Neural cell (in vitro differentiated cells): ENCODE measurements at regions not wholly inside any gene's neighbourhood (a gene's known extent, or its start where the extent isn't known, plus 50 kb on each side); places are given as distances from the start of the nearest gene placed in this dataset.

Experiments
- H2AFZ ChIP-seq: fragments of 200-600, 300-800 bp; sonication (generic), shearing (Covaris generic); 2 replicates; pipeline ENCODE4 v1.6.0; 2014; ENCODE audit warnings: low read depth, mild to moderate bottlenecking, antibody characterized with exemption, low read length, moderate library complexity
- H3F3A ChIP-seq: fragments of 200-600 bp; shearing (Covaris generic); 2 replicates; pipeline ENCODE4 v1.6.1; 2016; ENCODE audit warnings: mild to moderate bottlenecking, moderate library complexity, mixed read lengths, antibody characterized with exemption, low read length; ENCODE audit not compliant: insufficient read depth, poor library complexity, severe bottlenecking
- H3K27ac ChIP-seq: fragments of 200-600, 300-800 bp; sonication (generic), shearing (Covaris generic); 2 replicates; pipeline ENCODE4 v1.5.1; 2014; ENCODE audit warnings: mild to moderate bottlenecking, low read length, moderate library complexity
- H3K27me3 ChIP-seq: fragments of 300-800, 200-600 bp; sonication (generic), shearing (Covaris generic); 2 replicates; pipeline ENCODE4 v1.6.0; 2014; ENCODE audit warnings: mild to moderate bottlenecking, low read depth, low read length, moderate library complexity; ENCODE audit not compliant: insufficient read depth
- H3K36me3 ChIP-seq: fragments of 300-800, 200-600 bp; sonication (generic), shearing (Covaris generic); 2 replicates; pipeline ENCODE4 v1.5.1; 2014; ENCODE audit warnings: mild to moderate bottlenecking, antibody characterized with exemption, low read length, moderate library complexity; ENCODE audit not compliant: insufficient read depth
- H3K4me2 ChIP-seq: fragments of 300-800, 200-600 bp; sonication (generic), shearing (Covaris generic); 2 replicates; pipeline ENCODE4 v1.6.0; 2014; ENCODE audit warnings: mild to moderate bottlenecking, low read length
- H3K4me3 ChIP-seq: fragments of 300-800, 200-600 bp; sonication (generic), shearing (Covaris generic); 2 replicates; pipeline ENCODE4 v1.5.1; 2014; ENCODE audit warnings: mild to moderate bottlenecking, low read length, moderate library complexity
- H3K79me2 ChIP-seq: fragments of 200-600 bp; shearing (Covaris generic); replicated peaks from 2 replicates; pipeline ENCODE4 v1.6.0; 2014; ENCODE audit warnings: mild to moderate bottlenecking, low read length, moderate library complexity; ENCODE audit not compliant: insufficient read depth
- H3K9ac ChIP-seq: fragments of 300-800, 200-600 bp; sonication (generic), shearing (Covaris generic); 2 replicates; pipeline ENCODE4 v1.6.1; 2016; ENCODE audit warnings: mild to moderate bottlenecking, low read length, mixed read lengths
- H3K9me2 ChIP-seq: fragments of 200-600 bp; shearing (Covaris generic); 2 replicates; pipeline ENCODE4 v1.6.1; 2016; ENCODE audit warnings: mild to moderate bottlenecking, low read length, mixed read lengths; ENCODE audit not compliant: insufficient read depth
- H3K9me3 ChIP-seq: fragments of 200-600, 300-800 bp; sonication (generic), shearing (Covaris generic); 2 replicates; pipeline ENCODE4 v1.6.1; 2016; ENCODE audit warnings: mild to moderate bottlenecking, mixed run types, low read length, moderate library complexity, mixed read lengths
- H4K20me1 ChIP-seq: fragments of 200-600 bp; shearing (Covaris generic); 2 replicates; pipeline ENCODE4 v1.6.1; 2016; ENCODE audit warnings: mild to moderate bottlenecking, mixed run types; ENCODE audit not compliant: insufficient read depth
- EP300 ChIP-seq: fragments of 450-650 bp; conservative IDR thresholded peaks from 2 replicates; pipeline ENCODE4 v1.6.1; 2014; ENCODE audit warnings: antibody characterized with exemption, mild to moderate bottlenecking, moderate library complexity; ENCODE audit not compliant: poor library complexity, severe bottlenecking
- EZH2 ChIP-seq: fragments of 200-600, 300-800 bp; shearing (Covaris generic), sonication (generic); IDR thresholded peaks from 2 replicates; pipeline ENCODE4 v1.6.1; 2014; ENCODE audit warnings: antibody characterized with exemption, low read length, borderline replicate concordance, mild to moderate bottlenecking; ENCODE audit not compliant: insufficient read depth, poor library complexity, severe bottlenecking
- MXI1 ChIP-seq: fragments of 450-650 bp; conservative IDR thresholded peaks from 2 replicates; pipeline ENCODE4 v1.6.1; 2014; ENCODE audit warnings: antibody characterized with exemption, mild to moderate bottlenecking; ENCODE audit not compliant: poor library complexity, severe bottlenecking
- POLR2AphosphoS5 ChIP-seq: IDR thresholded peaks from 2 replicates; pipeline ENCODE4 v1.6.1; 2012
- RAD21 ChIP-seq: fragments of 450-650 bp; conservative IDR thresholded peaks from 2 replicates; pipeline ENCODE4 v1.6.1; 2014; ENCODE audit warnings: antibody characterized with exemption, mild to moderate bottlenecking, moderate library complexity
- SMC3 ChIP-seq: fragments of 450-650 bp; conservative IDR thresholded peaks from 2 replicates; pipeline ENCODE4 v1.6.1; 2014; ENCODE audit warnings: antibody characterized with exemption, mild to moderate bottlenecking, moderate library complexity; ENCODE audit not compliant: poor library complexity
- TAF1 ChIP-seq: IDR thresholded peaks from 2 replicates; pipeline ENCODE4 v1.6.1; 2012; ENCODE audit warnings: low read depth
- TF ChIP-seq, protein P1 (sequence below): IDR thresholded peaks from 2 replicates; pipeline ENCODE4 v1.6.1; 2012; ENCODE audit warnings: borderline replicate concordance
- TF ChIP-seq, protein P2 (sequence below): fragments of 450-650 bp; IDR thresholded peaks from 2 replicates; pipeline ENCODE4 v1.5.1; 2014; ENCODE audit warnings: antibody characterized with exemption, mild to moderate bottlenecking, moderate library complexity; ENCODE audit not compliant: poor library complexity, severe bottlenecking

DNA sequence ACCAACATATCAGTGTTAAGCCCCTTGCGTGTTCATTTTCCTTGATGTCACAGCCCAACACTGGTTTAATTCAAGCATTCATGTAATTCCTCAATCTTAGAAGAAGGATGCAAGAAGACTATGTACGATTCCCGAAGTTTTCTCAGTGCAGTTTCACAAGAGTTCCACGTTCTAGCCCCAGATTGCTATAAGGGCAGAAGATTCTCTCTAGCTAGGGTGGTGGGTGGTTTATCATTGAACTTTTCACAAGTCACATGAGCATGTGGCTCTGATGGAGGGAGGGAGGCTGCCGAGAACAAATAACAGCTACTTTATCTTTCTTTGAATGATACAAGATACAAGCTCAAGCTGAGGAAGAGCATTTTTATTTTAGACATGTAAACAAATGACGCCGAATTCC lies 71.9 kb upstream of the NHSL1 start:
- no peaks in the 10 kb centered on the region for H4K20me1 ChIP-seq
- no peaks in the 10 kb centered on the region for H3K9me3 ChIP-seq
- peak overlapping the region; percentile 51 for H3K9ac ChIP-seq
- peak overlapping the region; percentile 86 for H3K4me2 ChIP-seq
- no peaks in the 10 kb centered on the region for H3K9me2 ChIP-seq
- peaks cover 34% of the 10 kb centered on the region for H3K79me2 ChIP-seq
- H2AFZ ChIP-seq: no peak overlapping the region
- H3K4me3 ChIP-seq: peak overlapping the region; percentile 67
- H3K27me3 ChIP-seq: no peaks in the 10 kb centered on the region
- no peaks in the 10 kb centered on the region for H3F3A ChIP-seq
- no peaks in the 10 kb centered on the region for H3K36me3 ChIP-seq
- H3K27ac ChIP-seq: no peak overlapping the region
- TF ChIP-seq EZH2 (no peak), EP300 (no peak), TAF1 (no peak), POLR2AphosphoS5 (no peak), MXI1 (no peak), SMC3 (no peak), RAD21 (no peak)
- TF ChIP-seq, protein P1, sequence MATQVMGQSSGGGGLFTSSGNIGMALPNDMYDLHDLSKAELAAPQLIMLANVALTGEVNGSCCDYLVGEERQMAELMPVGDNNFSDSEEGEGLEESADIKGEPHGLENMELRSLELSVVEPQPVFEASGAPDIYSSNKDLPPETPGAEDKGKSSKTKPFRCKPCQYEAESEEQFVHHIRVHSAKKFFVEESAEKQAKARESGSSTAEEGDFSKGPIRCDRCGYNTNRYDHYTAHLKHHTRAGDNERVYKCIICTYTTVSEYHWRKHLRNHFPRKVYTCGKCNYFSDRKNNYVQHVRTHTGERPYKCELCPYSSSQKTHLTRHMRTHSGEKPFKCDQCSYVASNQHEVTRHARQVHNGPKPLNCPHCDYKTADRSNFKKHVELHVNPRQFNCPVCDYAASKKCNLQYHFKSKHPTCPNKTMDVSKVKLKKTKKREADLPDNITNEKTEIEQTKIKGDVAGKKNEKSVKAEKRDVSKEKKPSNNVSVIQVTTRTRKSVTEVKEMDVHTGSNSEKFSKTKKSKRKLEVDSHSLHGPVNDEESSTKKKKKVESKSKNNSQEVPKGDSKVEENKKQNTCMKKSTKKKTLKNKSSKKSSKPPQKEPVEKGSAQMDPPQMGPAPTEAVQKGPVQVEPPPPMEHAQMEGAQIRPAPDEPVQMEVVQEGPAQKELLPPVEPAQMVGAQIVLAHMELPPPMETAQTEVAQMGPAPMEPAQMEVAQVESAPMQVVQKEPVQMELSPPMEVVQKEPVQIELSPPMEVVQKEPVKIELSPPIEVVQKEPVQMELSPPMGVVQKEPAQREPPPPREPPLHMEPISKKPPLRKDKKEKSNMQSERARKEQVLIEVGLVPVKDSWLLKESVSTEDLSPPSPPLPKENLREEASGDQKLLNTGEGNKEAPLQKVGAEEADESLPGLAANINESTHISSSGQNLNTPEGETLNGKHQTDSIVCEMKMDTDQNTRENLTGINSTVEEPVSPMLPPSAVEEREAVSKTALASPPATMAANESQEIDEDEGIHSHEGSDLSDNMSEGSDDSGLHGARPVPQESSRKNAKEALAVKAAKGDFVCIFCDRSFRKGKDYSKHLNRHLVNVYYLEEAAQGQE: no peak
- TF ChIP-seq, protein P2, sequence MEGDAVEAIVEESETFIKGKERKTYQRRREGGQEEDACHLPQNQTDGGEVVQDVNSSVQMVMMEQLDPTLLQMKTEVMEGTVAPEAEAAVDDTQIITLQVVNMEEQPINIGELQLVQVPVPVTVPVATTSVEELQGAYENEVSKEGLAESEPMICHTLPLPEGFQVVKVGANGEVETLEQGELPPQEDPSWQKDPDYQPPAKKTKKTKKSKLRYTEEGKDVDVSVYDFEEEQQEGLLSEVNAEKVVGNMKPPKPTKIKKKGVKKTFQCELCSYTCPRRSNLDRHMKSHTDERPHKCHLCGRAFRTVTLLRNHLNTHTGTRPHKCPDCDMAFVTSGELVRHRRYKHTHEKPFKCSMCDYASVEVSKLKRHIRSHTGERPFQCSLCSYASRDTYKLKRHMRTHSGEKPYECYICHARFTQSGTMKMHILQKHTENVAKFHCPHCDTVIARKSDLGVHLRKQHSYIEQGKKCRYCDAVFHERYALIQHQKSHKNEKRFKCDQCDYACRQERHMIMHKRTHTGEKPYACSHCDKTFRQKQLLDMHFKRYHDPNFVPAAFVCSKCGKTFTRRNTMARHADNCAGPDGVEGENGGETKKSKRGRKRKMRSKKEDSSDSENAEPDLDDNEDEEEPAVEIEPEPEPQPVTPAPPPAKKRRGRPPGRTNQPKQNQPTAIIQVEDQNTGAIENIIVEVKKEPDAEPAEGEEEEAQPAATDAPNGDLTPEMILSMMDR: no peak

DNA sequence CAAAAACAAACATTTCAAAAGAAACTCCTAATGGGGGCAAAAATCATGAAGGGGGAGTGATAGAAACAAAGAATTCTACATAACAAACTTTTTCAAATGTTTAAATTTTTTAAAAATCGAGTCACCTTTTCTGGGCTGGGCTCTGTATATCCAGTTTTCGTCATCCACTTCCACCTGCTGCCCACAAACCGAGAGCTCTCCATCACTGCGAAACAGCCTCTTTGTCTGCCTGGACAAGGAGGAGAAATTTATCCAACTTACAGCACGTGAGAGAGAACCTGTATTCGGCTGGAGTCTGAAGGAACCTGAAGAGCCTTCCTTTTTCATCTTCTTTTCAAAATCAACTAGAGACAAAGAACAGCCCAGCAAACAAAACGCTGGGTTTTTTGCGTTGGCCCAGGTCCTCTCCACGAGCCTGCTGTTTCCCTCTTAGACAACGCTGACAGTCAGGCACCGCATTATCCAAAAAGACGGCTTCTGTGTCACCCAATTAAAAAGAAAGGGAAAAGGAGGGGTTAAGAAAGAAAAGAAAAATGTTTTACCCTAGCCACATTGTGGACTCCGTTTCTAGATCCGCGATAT lies 72.4 kb upstream of the NHSL1 start:
- Histone ChIP-seq H2AFZ (no peak overlapping the region), H3K27me3 (no peaks in the 10 kb centered on the region), H3K9ac (peak overlapping the region; percentile 51), H4K20me1 (no peaks in the 10 kb centered on the region), H3F3A (no peaks in the 10 kb centered on the region), H3K9me2 (no peaks in the 10 kb centered on the region), H3K79me2 (peaks cover 29% of the 10 kb centered on the region), H3K4me3 (peak overlapping the region; percentile 67), H3K4me2 (peak overlapping the region; percentile 86), H3K9me3 (no peaks in the 10 kb centered on the region), H3K36me3 (no peaks in the 10 kb centered on the region), H3K27ac (no peak overlapping the region)
- TF ChIP-seq, protein P1: no peak
- TF ChIP-seq MXI1: no peak
- TF ChIP-seq POLR2AphosphoS5: peak; percentile 14
- no peak for TF ChIP-seq RAD21
